ENCODE measurements at regions not wholly inside any gene's neighbourhood (a gene's known extent, or its start where the extent isn't known, plus 50 kb on each side); places are given as distances from the start of the nearest gene placed in this dataset.
A peak's percentile ranks its signal among the peaks of the same experiment; 100 is the strongest.

DNA sequence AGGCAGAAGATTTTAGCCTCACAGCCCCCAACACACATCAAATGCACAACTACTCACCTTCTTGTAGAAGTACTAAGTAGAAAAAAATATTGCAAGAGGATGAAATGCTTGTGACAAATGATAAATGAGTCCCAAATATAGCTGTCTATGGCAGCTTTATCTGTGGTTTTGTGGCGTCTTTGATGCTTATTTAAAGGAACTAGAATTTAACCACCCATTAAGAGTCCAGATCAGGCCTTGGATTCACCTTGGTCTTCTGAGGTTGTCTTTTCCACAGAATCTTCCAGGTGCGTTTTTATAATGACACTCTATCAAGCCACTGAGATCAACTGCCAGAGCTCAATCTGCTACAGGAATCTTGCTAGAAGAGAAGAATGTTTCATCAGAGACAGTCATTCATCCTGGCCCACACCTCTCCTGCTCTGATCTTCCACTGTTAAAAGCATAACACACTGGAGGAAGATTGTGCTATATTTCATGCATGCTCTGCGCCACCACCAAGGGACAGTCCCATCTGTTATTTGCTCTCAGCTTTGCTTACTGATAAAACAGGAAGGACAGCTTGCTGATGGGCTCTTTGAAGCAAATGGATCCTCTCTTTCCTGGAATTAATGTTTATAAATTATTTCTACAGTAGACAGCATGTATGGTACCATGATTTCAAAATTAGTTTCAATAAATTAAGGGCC lies 144.1 kb downstream of the SLC7A11 start:
- Histone ChIP-seq H3K27ac (no peak overlapping the region), H3K9me3 (no peaks in the 10 kb centered on the region), H3K36me3 (replicated peaks in 1 of 2; ENCODE audit: insufficient read depth in 1 of 2, low read depth in 2 of 2) (no peaks in the 10 kb centered on the region), H3K4me1 (peaks cover 1% of the 10 kb centered on the region), H3K4me3 (no peak overlapping the region), H3K27me3 (no peaks in the 10 kb centered on the region)
- TF ChIP-seq, protein P1, sequence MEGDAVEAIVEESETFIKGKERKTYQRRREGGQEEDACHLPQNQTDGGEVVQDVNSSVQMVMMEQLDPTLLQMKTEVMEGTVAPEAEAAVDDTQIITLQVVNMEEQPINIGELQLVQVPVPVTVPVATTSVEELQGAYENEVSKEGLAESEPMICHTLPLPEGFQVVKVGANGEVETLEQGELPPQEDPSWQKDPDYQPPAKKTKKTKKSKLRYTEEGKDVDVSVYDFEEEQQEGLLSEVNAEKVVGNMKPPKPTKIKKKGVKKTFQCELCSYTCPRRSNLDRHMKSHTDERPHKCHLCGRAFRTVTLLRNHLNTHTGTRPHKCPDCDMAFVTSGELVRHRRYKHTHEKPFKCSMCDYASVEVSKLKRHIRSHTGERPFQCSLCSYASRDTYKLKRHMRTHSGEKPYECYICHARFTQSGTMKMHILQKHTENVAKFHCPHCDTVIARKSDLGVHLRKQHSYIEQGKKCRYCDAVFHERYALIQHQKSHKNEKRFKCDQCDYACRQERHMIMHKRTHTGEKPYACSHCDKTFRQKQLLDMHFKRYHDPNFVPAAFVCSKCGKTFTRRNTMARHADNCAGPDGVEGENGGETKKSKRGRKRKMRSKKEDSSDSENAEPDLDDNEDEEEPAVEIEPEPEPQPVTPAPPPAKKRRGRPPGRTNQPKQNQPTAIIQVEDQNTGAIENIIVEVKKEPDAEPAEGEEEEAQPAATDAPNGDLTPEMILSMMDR (IDR thresholded peaks at IDR 0.05) = peak in 1 of 7 experiments; percentile 4
- TF ChIP-seq POLR2A (IDR thresholded peaks at IDR 0.05) = no peak
- DNase-seq = peak in 2 of 4 donors; percentile 23 to 26
- intact Hi-C loops (cut with DNase I) = no loop called here
- no peak for ATAC-seq
- WGBS, 2 donors = 50 to 54% methylated on average over 3 of the region's 3 CpGs

DNA sequence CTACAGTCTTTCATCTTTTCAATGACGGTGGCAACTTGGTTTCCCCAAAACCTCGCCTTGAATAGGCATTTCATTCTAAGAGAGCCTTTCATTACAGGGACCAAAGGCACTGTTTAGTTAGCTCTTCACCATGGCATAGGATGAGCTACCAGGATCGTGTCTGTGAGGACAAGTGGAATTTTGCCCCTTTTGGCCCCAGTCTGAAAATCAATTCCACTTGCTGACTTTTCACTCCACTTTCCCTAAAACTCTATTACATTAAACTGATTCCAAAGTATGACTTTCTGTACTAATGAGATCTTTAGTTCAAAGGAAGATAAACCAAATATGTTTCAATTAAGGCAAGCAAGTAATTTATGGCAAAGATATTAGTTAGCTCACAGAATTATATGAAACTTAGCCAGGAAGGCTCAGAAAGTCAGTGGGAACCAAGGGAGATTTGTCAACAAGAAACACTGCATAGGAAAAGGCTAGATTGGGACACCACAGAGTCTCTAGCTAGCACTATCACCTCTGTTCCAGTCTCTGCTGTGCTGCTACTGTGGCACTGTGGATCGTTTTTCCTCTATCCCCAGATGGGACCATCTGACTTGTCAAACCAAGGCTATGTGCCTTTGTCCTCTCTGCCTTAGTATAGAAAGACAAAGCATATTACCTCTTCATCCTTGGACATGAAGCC lies 145.6 kb downstream of the SLC7A11 start:
- ATAC-seq = no peak
- H3K27me3 ChIP-seq = no peaks in the 10 kb centered on the region
- H3K4me1 ChIP-seq = no peaks in the 10 kb centered on the region
- DNase-seq = no peak
- WGBS, 2 donors = 74 to 80% methylated on average over 4 of the region's 4 CpGs
- H3K9me3 ChIP-seq = no peaks in the 10 kb centered on the region
- H3K36me3 ChIP-seq (replicated peaks in 1 of 2; ENCODE audit: insufficient read depth in 1 of 2, low read depth in 2 of 2) = no peaks in the 10 kb centered on the region
- no peak overlapping the region for H3K27ac ChIP-seq
- intact Hi-C loops (cut with DNase I) = no loop called here
- H3K4me3 ChIP-seq = no peak overlapping the region
- no peak for TF ChIP-seq POLR2A (IDR thresholded peaks at IDR 0.05)
- TF ChIP-seq, protein P1 (IDR thresholded peaks at IDR 0.05) = no peak

DNA sequence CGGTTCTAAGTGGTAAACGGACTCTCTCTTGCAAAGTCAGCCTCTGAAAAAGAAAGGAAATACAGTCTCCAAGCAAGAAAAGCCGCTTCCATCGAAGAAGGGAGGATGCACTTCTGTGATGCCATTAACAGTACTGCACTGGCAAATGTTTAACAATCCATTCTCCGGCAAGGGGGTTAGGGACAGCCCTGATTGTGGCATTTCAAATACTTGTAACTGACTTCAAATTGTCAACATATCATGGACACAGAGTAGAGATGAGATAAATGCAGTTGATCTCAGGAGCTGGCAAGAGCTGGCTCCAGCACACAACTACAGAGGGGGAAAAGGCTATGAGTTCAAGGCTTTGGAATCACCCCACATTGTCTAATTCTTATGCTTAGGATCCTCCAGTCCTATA lies 146.8 kb downstream of the SLC7A11 start:
- H3K27me3 ChIP-seq = no peaks in the 10 kb centered on the region
- ATAC-seq (no peak), DNase-seq (no peak)
- intact Hi-C loops (cut with DNase I) = no loop called here
- peaks cover 10% of the 10 kb centered on the region for H3K4me1 ChIP-seq
- H3K4me3 ChIP-seq = no peak overlapping the region
- no peak overlapping the region for H3K27ac ChIP-seq
- TF ChIP-seq, protein P1 (IDR thresholded peaks at IDR 0.05) = no peak
- no peak for TF ChIP-seq POLR2A (IDR thresholded peaks at IDR 0.05)
- no peaks in the 10 kb centered on the region for H3K36me3 ChIP-seq (replicated peaks in 1 of 2; ENCODE audit: insufficient read depth in 1 of 2, low read depth in 2 of 2)
- no peaks in the 10 kb centered on the region for H3K9me3 ChIP-seq
- 74 to 75% methylated on average over 5 of the region's 5 CpGs for WGBS, 2 donors

DNA sequence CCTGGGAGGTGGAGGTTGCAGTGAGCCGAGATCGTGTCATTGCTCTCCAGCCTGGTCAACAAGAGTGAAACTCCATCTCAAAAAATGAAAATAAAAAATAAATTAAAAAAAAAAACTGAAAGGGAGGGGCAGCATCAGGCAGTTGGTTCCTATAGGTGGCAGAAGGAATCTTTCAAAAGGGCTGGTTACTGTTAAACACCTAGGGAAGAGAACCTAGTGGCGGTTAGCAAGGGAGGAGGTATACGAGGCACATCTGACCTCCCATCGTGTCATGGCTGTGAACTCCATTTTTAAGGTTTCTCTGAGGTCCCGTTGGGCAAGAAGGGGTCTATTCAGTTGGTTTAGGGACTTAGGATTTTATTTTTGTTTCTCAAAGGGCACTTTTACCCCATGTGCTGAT lies 150.1 kb downstream of the SLC7A11 start:
- H3K4me3 ChIP-seq = no peak overlapping the region
- H3K27me3 ChIP-seq = no peaks in the 10 kb centered on the region
- no peak overlapping the region for H3K27ac ChIP-seq
- WGBS, 2 donors = 96% methylated on average over 6 of the region's 6 CpGs
- no peaks in the 10 kb centered on the region for H3K36me3 ChIP-seq (replicated peaks in 1 of 2; ENCODE audit: insufficient read depth in 1 of 2, low read depth in 2 of 2)
- H3K4me1 ChIP-seq = peaks cover 10% of the 10 kb centered on the region
- no peak for TF ChIP-seq POLR2A (IDR thresholded peaks at IDR 0.05)
- TF ChIP-seq, protein P1 (IDR thresholded peaks at IDR 0.05) = no peak
- H3K9me3 ChIP-seq = no peaks in the 10 kb centered on the region
- DNase-seq (no peak), ATAC-seq (no peak)
- intact Hi-C loops (cut with DNase I) = no loop called here

Measured in body of pancreas (tissue), 4 donors.